SK-N-MC (cell line): ENCODE measurements at regions not wholly inside any gene's neighbourhood (a gene's known extent, or its start where the extent isn't known, plus 50 kb on each side); places are given as distances from the start of the nearest gene placed in this dataset.
"Not testable (repeated sequence)": the region's sequence is repeated elsewhere in the genome, so short reads cannot be mapped to it uniquely, and the experiment has no call there.

Experiments
- EZH2 ChIP-seq: fragments of 200-600 bp; sonication (generic); IDR thresholded peaks from one replicate; pipeline ENCODE4 v1.6.1; 2017; ENCODE audit warnings: antibody characterized with exemption
- FOXP2 ChIP-seq: optimal IDR thresholded peaks from 2 replicates; pipeline ENCODE3; 2011; ENCODE audit warnings: mild to moderate bottlenecking, moderate library complexity; ENCODE audit not compliant: insufficient read depth; ENCODE audit errors: extremely low read length, control extremely low read depth
- POLR2AphosphoS5 ChIP-seq: IDR thresholded peaks from 2 replicates; pipeline ENCODE4 v1.6.1; 2012; ENCODE audit warnings: mild to moderate bottlenecking, low read depth, low read length, borderline replicate concordance

GRCh38 chr1:69120126-69120741, 447.5 kb upstream of the LRRC7 start:
- not testable (repeated sequence) for TF ChIP-seq EZH2, POLR2AphosphoS5, FOXP2
